Prostate gland (tissue), 2 donors: ENCODE measurements at regions not wholly inside any gene's neighbourhood (a gene's known extent, or its start where the extent isn't known, plus 50 kb on each side); places are given as distances from the start of the nearest gene placed in this dataset.

ENCODE experiments used
- DNase-seq: peaks from one replicate; pipeline ENCODE4 v3.0.0-alpha.2; 2019; ENCODE audit warnings: low spot score
- H3K27ac ChIP-seq, 2 donors: fragments of 200-600 bp; sonication (generic); 2 replicates each; pipeline ENCODE4 v1.5.1; 2017 to 2019
- H3K27me3 ChIP-seq: fragments of 200-600 bp; sonication (generic); replicated peaks from 2 replicates; pipeline ENCODE4 v1.5.1; 2019; ENCODE audit not compliant: insufficient read depth
- H3K36me3 ChIP-seq, 2 donors: fragments of 200-600 bp; sonication (generic); 1 replicate in 1 of 2; 2 replicates in 1 of 2; pipeline versions ENCODE4 v1.5.1 to v1.8.1; 2017 to 2019
- H3K4me1 ChIP-seq: fragments of 200-600 bp; sonication (generic); replicated peaks from 2 replicates; pipeline ENCODE4 v1.5.1; 2019
- H3K4me3 ChIP-seq, 2 donors: fragments of 200-600 bp; sonication (generic); 2 replicates each; pipeline ENCODE4 v1.5.1; 2017 to 2019
- H3K9me3 ChIP-seq: fragments of 200-600 bp; sonication (generic); 2 replicates; pipeline ENCODE4 v1.5.1; 2017
- POLR2A ChIP-seq: fragments of 450-650 bp; IDR thresholded peaks from one replicate; pipeline ENCODE4 v1.6.1; 2016; ENCODE audit warnings: antibody characterized with exemption, mild to moderate bottlenecking
- POLR2AphosphoS5 ChIP-seq: sonication (generic); formaldehyde crosslinking; IDR thresholded peaks from one replicate; pipeline ENCODE4 v1.6.1; 2017; ENCODE audit warnings: antibody characterized with exemption
- WGBS: methylation state at CpG from one replicate; pipeline ENCODE4 v1.1.5; 2018; 5-methylcytosine and 5-hydroxymethylcytosine counted together
- intact Hi-C: fragments of 100-400 bp; cut with DNase I; formaldehyde crosslinking; loops from one replicate; pipeline ENCODE4 v1.14.2; 2022
- TF ChIP-seq, protein P1 (sequence below), 4 experiments: fragments of 200-600 bp in 2 of 4; fragments of 450-650 bp in 2 of 4; sonication (generic) in 2 of 4; IDR thresholded peaks; 1 replicate in 3 of 4; 2 replicates in 1 of 4; pipeline ENCODE4 v1.5.1; 2016 to 2019; ENCODE audit warnings: antibody characterized with exemption in 4 of 4, mild to moderate bottlenecking in 2 of 4, moderate library complexity in 2 of 4

DNA sequence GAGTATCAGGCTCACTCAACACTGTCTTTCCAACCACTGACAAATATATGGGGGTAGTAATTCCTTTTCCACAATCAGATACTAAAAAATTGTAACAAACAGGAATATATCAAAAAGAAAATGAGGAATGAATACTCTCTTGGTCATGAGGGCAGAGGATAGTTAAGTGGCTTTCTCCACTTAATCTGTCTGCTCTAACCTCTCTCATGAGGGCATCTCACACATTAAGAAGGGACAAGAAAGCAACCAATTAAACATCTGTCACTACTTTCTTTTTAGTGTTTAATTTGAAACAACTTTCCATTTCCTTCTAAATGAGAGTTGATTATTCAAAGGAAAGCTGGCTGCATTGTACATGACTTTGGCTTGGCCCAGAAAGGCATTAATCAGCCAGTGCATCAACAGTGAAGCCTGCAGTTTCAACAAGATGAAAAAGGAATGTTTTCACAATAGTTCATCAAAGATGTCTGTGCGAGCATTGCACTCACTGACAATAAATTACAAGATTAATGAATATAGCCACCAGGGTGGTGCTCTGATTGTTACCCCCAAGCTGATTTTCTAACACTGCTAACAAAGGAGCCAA, 142.0 kb downstream of the SEC23A start:
- H3K36me3 ChIP-seq = no peaks in the 10 kb centered on the region
- H3K27me3 ChIP-seq = no peaks in the 10 kb centered on the region
- no peak overlapping the region for H3K4me3 ChIP-seq
- no peak for DNase-seq
- WGBS = 37% methylated on average over 1 of the region's 1 CpG
- H3K9me3 ChIP-seq = no peaks in the 10 kb centered on the region
- intact Hi-C loops = no loop called here
- no peak overlapping the region for H3K27ac ChIP-seq
- TF ChIP-seq, protein P1, sequence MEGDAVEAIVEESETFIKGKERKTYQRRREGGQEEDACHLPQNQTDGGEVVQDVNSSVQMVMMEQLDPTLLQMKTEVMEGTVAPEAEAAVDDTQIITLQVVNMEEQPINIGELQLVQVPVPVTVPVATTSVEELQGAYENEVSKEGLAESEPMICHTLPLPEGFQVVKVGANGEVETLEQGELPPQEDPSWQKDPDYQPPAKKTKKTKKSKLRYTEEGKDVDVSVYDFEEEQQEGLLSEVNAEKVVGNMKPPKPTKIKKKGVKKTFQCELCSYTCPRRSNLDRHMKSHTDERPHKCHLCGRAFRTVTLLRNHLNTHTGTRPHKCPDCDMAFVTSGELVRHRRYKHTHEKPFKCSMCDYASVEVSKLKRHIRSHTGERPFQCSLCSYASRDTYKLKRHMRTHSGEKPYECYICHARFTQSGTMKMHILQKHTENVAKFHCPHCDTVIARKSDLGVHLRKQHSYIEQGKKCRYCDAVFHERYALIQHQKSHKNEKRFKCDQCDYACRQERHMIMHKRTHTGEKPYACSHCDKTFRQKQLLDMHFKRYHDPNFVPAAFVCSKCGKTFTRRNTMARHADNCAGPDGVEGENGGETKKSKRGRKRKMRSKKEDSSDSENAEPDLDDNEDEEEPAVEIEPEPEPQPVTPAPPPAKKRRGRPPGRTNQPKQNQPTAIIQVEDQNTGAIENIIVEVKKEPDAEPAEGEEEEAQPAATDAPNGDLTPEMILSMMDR (IDR thresholded peaks at IDR 0.05) = no peak
- TF ChIP-seq POLR2A (no peak), POLR2AphosphoS5 (no peak)
- no peaks in the 10 kb centered on the region for H3K4me1 ChIP-seq

DNA sequence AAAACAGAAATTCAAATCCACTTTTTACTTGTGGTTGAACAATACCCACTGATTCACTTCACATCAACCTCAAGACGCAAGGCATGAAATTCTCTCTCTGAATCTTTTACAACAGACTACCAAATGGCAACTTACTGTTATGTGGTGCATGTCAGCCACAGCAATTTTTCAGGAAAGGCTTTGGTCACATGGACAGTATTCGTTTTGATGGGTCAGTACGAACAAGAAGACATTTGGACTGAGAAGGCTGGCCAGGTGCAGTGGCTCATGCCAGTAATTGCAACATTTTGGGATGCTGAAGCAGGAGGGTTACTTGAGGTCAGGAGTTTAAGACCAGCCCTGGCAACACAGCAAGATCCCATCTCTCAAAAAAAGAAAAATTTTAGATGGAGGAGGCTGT, 144.0 kb downstream of the SEC23A start:
- Histone ChIP-seq H3K9me3 (no peaks in the 10 kb centered on the region), H3K36me3 (no peaks in the 10 kb centered on the region), H3K4me1 (no peaks in the 10 kb centered on the region), H3K27me3 (no peaks in the 10 kb centered on the region), H3K4me3 (no peak overlapping the region), H3K27ac (no peak overlapping the region)
- 81% methylated on average over 3 of the region's 3 CpGs for WGBS
- intact Hi-C loops = no loop called here
- no peak for DNase-seq
- TF ChIP-seq POLR2AphosphoS5 (no peak), POLR2A (no peak)
- TF ChIP-seq, protein P1 (IDR thresholded peaks at IDR 0.05) = no peak

DNA sequence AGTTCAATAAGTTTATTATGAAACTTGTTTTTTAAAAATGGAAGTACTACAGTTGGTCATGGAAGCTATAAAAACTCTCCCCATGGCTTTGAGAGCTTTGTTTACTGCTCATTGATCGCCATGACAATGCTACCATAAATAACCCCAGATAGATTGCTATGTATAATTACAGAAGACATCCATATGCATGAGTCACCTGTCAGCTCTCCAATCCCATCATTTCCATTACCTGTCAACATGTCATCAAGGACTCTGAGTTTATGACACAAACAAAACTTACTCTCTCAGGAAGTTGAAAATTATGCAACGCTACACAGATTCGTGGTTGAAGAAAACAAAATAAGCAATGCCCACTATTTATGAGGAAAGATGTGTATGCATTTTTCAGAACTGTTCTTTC, 144.4 kb downstream of the SEC23A start:
- H3K27me3 ChIP-seq = no peaks in the 10 kb centered on the region
- H3K27ac ChIP-seq = no peak overlapping the region
- no peak for DNase-seq
- intact Hi-C loops = no loop called here
- no peak for TF ChIP-seq POLR2AphosphoS5
- no peak for TF ChIP-seq POLR2A
- TF ChIP-seq, protein P1 (IDR thresholded peaks at IDR 0.05) = no peak
- H3K4me3 ChIP-seq = no peak overlapping the region
- H3K9me3 ChIP-seq = no peaks in the 10 kb centered on the region
- no peaks in the 10 kb centered on the region for H3K36me3 ChIP-seq
- no peaks in the 10 kb centered on the region for H3K4me1 ChIP-seq
- WGBS = 81% methylated on average over 3 of the region's 3 CpGs

DNA sequence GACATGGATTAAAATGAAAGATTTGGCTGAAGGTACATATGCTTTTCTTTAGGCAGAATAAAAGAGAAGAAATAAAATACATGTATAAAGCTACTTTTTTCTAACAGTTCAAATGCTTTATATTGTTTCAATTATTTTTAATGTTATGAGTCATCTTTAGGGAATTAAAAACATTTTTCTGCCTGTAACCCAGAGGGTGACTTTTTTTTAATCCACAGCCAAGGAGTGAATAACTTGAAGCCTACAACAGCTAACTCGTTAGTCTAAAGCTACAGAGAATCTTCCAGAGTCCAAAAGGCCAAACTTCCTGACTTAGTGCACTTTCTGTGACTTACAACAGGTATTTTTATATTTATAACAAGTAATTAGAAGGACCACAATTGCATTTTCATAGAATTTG, 151.6 kb downstream of the SEC23A start:
- no peaks in the 10 kb centered on the region for H3K9me3 ChIP-seq
- no peak overlapping the region for H3K4me3 ChIP-seq
- no peak for TF ChIP-seq POLR2A
- TF ChIP-seq, protein P1 (IDR thresholded peaks at IDR 0.05) = no peak
- TF ChIP-seq POLR2AphosphoS5 = no peak
- H3K36me3 ChIP-seq = no peaks in the 10 kb centered on the region
- intact Hi-C loops = no loop called here
- no peaks in the 10 kb centered on the region for H3K4me1 ChIP-seq
- no peak for DNase-seq
- H3K27ac ChIP-seq = no peak overlapping the region
- H3K27me3 ChIP-seq = no peaks in the 10 kb centered on the region
- 14% methylated on average over 1 of the region's 1 CpG for WGBS

DNA sequence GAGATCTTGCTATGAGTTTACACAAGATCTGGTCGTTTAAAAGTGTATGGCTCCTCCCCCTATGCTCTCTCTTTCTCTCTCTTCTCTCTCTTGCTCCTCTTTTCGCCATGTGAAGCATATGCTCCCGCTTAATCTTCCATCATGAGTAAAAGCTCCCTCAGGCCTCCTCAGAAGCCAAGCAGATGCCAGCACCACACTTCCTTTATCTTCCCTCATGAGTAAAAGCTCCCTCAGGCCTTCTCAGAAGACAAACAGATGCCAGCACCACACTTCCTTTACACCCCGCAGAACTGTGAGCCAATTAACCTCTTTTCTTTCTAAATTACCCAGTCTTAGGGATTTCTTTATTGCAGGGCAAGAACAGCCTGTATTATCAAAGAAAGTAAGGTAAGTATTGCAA, 152.4 kb downstream of the SEC23A start:
- H3K4me3 ChIP-seq = no peak overlapping the region
- H3K36me3 ChIP-seq = no peaks in the 10 kb centered on the region
- TF ChIP-seq, protein P1 (IDR thresholded peaks at IDR 0.05) = no peak
- TF ChIP-seq POLR2AphosphoS5 (no peak), POLR2A (no peak)
- H3K27me3 ChIP-seq = no peaks in the 10 kb centered on the region
- WGBS = 69% methylated on average over 4 of the region's 4 CpGs
- intact Hi-C loops = no loop called here
- no peak for DNase-seq
- no peaks in the 10 kb centered on the region for H3K9me3 ChIP-seq
- H3K27ac ChIP-seq = no peak overlapping the region
- H3K4me1 ChIP-seq = no peaks in the 10 kb centered on the region
